ENCODE measurements at regions not wholly inside any gene's neighbourhood (a gene's known extent, or its start where the extent isn't known, plus 50 kb on each side); places are given as distances from the start of the nearest gene placed in this dataset.
A peak's percentile ranks its signal among the peaks of the same experiment; 100 is the strongest.

DNA sequence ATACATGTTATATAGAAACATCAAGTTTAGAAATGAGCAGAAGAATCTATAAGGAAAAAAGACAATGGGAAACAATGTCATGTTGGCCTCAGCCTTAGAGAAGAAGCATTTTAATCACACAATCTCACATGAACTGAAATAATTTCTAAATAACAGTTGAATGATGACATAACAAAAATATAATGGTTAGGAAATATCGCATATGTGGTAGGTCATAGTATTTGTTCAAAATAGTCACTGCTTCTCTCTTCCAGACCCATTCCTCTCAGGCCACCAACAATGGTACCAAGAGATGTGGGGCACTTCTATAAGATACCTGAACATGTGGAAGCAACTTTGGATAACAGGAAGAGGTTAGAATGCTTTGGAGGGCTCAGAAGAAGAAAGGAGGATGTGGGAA lies 195.7 kb upstream of the PDZRN3 start:
- no peak for TF ChIP-seq NFIC (IDR thresholded peaks at IDR 0.05)

DNA sequence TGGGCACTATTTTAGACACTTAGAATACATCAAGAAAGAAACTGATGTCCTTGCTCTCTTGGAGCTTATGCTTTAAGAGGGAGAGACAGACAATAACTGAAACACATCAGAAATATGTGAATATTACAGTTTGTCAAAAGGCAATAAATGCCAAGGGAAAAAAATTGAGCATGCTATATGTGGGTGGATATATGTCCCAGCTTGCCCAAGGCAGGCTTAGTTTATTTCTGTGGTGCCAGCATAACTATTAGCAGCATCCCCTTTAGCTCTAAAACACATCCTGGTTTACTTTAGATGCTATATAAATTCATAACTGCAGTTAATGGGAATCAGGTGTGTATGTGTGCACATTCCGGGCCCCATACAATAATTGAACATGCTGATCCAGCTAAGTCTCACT lies 191.2 kb upstream of the PDZRN3 start:
- no peak for TF ChIP-seq YY1 (IDR thresholded peaks at IDR 0.05; ENCODE audit: low read depth)
- no peak for TF ChIP-seq TAF1 (IDR thresholded peaks at IDR 0.05; ENCODE audit: low read depth)

DNA sequence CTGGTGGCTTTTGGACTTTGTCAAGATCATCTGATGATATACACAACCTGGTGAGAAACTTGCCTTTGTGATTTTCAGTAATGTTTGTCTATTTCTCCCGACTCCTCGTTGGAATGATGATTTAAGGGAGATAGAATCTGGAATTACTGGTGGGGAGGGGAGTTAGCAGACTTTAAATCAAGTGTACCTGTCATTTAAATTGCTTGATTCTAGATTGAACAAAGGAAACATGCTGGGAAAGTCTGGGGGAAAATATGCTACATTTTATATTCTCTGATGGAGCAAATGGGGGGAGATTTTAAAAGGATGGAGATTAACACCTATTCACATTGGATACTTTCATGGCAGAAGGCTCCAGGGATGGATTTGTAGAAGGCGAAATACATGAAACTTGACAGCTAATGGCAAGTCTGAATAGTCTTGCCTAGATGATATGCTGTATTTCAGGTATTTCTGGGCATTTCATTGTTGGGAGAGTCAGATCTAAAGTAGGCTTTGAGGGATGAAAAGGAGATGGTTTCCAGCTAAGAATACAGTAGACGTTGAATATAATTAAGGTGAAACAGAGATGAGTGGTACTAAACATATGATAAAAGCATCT lies 189.1 kb upstream of the PDZRN3 start:
- TF ChIP-seq RAD21 (IDR thresholded peaks at IDR 0.05; ENCODE audit: low read depth), result no peak

DNA sequence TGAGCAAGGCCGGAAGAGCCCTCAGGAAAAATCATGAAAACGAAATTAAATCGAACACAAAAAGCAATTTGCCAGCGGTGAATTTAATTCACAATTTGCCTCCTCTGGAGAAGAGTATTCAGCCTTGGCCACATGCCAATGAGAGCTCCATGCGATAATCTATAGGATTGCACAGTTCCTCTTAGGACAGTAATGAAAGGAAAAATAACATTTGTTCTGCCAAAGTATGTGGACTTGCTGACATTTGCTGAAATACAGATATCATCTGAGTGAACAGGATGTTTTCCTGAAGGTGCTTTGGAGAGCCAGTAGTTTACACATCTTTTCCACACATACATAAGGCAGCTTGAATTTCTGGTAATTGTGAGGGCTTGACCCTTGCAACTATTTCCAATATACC lies 188.6 kb upstream of the PDZRN3 start:
- TF ChIP-seq TEAD4 (IDR thresholded peaks at IDR 0.05) (no peak), NFIC (IDR thresholded peaks at IDR 0.05) (0 out of 2 replicates have a peak, but pooled peaks have one; percentile 4), TAF1 (IDR thresholded peaks at IDR 0.05; ENCODE audit: low read depth) (no peak)

DNA sequence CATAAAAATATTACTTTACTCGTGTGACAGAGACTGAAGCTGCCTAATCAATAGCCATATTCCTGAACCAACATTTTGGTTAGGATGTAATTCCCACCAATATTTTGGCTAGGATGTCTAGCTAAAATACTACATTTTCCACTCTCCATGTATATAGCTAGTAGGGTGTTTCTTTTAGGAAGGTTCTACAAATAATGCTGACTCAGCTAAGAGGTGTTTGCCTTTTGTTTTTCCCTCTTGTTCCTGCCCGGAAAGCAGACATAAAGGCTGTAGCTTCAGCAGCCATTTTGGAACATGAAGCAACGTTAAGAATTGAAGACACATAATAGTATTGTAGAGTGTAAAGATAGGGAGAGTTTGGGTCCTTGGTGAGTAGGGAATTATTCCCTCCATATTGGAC lies 187.3 kb upstream of the PDZRN3 start:
- TF ChIP-seq, protein P1, sequence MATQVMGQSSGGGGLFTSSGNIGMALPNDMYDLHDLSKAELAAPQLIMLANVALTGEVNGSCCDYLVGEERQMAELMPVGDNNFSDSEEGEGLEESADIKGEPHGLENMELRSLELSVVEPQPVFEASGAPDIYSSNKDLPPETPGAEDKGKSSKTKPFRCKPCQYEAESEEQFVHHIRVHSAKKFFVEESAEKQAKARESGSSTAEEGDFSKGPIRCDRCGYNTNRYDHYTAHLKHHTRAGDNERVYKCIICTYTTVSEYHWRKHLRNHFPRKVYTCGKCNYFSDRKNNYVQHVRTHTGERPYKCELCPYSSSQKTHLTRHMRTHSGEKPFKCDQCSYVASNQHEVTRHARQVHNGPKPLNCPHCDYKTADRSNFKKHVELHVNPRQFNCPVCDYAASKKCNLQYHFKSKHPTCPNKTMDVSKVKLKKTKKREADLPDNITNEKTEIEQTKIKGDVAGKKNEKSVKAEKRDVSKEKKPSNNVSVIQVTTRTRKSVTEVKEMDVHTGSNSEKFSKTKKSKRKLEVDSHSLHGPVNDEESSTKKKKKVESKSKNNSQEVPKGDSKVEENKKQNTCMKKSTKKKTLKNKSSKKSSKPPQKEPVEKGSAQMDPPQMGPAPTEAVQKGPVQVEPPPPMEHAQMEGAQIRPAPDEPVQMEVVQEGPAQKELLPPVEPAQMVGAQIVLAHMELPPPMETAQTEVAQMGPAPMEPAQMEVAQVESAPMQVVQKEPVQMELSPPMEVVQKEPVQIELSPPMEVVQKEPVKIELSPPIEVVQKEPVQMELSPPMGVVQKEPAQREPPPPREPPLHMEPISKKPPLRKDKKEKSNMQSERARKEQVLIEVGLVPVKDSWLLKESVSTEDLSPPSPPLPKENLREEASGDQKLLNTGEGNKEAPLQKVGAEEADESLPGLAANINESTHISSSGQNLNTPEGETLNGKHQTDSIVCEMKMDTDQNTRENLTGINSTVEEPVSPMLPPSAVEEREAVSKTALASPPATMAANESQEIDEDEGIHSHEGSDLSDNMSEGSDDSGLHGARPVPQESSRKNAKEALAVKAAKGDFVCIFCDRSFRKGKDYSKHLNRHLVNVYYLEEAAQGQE (IDR thresholded peaks at IDR 0.05; ENCODE audit: low read depth), result no peak
- TF ChIP-seq RAD21 (IDR thresholded peaks at IDR 0.05; ENCODE audit: low read depth), result no peak

DNA sequence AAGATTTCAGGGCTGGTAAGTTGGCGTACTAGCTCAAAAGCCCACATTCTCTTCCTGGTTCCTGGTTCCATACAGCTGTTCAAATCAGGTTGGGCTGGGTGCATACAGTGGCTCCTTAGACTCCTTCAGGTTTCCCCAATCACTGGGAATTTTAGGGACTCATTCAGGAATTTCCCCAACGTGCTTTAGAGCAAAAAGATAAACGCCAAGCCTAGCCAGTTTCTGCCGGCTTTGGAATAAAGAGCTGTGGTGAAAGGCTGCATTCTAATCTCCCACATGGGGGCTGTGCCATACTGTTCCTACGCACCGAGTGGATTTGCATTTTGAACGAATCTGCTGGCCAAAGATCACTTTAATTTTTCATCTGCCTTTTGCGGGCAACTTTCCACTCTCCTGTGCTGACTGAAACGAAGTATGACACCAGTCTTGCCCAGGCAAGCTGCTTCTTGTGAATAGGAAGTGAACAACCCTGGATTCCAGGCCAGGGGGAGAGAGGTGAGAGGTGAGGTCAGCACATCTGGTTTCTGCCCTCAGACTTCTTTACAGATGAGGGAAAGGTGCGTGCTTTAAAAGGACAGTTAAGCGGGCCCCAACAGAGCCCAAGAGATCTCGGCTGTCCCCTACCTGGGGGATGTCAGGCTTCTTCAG lies 184.2 kb upstream of the PDZRN3 start:
- no peak for TF ChIP-seq EP300 (IDR thresholded peaks at IDR 0.05; ENCODE audit: borderline replicate concordance)
- no peak for TF ChIP-seq NFIC (IDR thresholded peaks at IDR 0.05)
- no peak for TF ChIP-seq ZBTB7A (IDR thresholded peaks at IDR 0.05; ENCODE audit: low read depth)
- no peak for TF ChIP-seq EGR1 (IDR thresholded peaks at IDR 0.05)
- TF ChIP-seq, protein P2, sequence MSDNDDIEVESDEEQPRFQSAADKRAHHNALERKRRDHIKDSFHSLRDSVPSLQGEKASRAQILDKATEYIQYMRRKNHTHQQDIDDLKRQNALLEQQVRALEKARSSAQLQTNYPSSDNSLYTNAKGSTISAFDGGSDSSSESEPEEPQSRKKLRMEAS (IDR thresholded peaks at IDR 0.05), result no peak
- no peak for TF ChIP-seq RAD21 (IDR thresholded peaks at IDR 0.05; ENCODE audit: low read depth)
- no peak for TF ChIP-seq TAF1 (IDR thresholded peaks at IDR 0.05; ENCODE audit: low read depth)
- TF ChIP-seq CREB1 (IDR thresholded peaks at IDR 0.05; ENCODE audit: low read depth), result no peak
- no peak for TF ChIP-seq CEBPB (IDR thresholded peaks at IDR 0.05)
- TF ChIP-seq, protein P3, sequence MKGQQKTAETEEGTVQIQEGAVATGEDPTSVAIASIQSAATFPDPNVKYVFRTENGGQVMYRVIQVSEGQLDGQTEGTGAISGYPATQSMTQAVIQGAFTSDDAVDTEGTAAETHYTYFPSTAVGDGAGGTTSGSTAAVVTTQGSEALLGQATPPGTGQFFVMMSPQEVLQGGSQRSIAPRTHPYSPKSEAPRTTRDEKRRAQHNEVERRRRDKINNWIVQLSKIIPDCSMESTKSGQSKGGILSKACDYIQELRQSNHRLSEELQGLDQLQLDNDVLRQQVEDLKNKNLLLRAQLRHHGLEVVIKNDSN (IDR thresholded peaks at IDR 0.05), result no peak
- TF ChIP-seq TCF12 (IDR thresholded peaks at IDR 0.05; ENCODE audit: low read depth), result no peak
- TF ChIP-seq, protein P1 (IDR thresholded peaks at IDR 0.05; ENCODE audit: low read depth), result no peak
- no peak for TF ChIP-seq YY1 (IDR thresholded peaks at IDR 0.05; ENCODE audit: low read depth)
- TF ChIP-seq TEAD4 (IDR thresholded peaks at IDR 0.05), result no peak
- TF ChIP-seq FOXM1 (IDR thresholded peaks at IDR 0.05; ENCODE audit: borderline replicate concordance, low read depth), result no peak

DNA sequence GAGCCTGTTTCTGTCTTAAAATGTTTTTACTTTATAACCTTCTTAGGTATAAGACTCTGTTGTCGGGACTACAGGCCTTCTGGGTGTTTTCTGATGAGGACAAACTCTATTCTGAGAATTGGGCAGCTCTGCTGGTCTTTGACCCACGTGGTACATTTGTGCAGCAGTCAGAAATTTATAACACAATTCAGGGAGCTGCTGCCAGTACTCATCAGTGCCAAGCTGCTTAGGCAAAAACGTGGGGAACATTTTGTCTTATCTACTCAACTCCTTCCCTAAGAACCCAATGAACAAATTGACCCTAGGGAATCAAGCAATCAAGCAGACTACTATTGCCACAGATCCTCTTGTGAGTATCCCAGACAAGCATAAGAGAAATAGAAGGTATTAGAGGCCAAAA lies 180.7 kb upstream of the PDZRN3 start:
- TF ChIP-seq ZBTB7A (IDR thresholded peaks at IDR 0.05; ENCODE audit: low read depth) (no peak), TEAD4 (IDR thresholded peaks at IDR 0.05) (no peak), RAD21 (IDR thresholded peaks at IDR 0.05; ENCODE audit: low read depth) (no peak), TAF1 (IDR thresholded peaks at IDR 0.05; ENCODE audit: low read depth) (no peak), CEBPB (IDR thresholded peaks at IDR 0.05) (no peak), EP300 (IDR thresholded peaks at IDR 0.05; ENCODE audit: borderline replicate concordance) (no peak), FOXM1 (IDR thresholded peaks at IDR 0.05; ENCODE audit: borderline replicate concordance, low read depth) (no peak), CREB1 (IDR thresholded peaks at IDR 0.05; ENCODE audit: low read depth) (no peak), NFIC (IDR thresholded peaks at IDR 0.05) (no peak), TCF12 (IDR thresholded peaks at IDR 0.05; ENCODE audit: low read depth) (no peak), YY1 (IDR thresholded peaks at IDR 0.05; ENCODE audit: low read depth) (no peak), EGR1 (IDR thresholded peaks at IDR 0.05) (no peak)
- TF ChIP-seq, protein P3 (IDR thresholded peaks at IDR 0.05), result no peak
- TF ChIP-seq, protein P1 (IDR thresholded peaks at IDR 0.05; ENCODE audit: low read depth), result no peak
- TF ChIP-seq, protein P2 (IDR thresholded peaks at IDR 0.05), result no peak

Data from Ishikawa (cell line).